ENCODE measurements at regions not wholly inside any gene's neighbourhood (a gene's known extent, or its start where the extent isn't known, plus 50 kb on each side); places are given as distances from the start of the nearest gene placed in this dataset.

DNA sequence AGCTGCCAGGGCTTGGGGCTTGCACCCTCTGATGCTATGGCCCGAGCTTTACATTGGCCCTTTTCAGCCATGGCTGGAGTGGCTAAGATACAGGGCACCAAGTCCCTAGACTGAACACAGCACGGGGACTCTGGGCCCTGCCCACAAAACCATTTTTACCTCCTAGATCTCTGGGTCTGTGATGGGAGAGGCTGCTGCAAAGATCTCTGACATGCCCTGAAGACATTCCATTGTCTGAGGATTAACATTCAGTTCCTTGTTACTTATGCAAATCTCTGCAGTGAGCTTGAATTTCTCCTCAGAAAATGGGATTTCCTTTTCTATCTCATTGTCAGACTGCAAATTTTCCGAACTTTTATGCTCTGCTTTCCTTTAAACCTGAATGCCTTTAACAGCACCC, 337.0 kb upstream of the SMC2 start:
- DNase-seq (ENCODE audit: low read depth in 2 of 2), result no peak

DNA sequence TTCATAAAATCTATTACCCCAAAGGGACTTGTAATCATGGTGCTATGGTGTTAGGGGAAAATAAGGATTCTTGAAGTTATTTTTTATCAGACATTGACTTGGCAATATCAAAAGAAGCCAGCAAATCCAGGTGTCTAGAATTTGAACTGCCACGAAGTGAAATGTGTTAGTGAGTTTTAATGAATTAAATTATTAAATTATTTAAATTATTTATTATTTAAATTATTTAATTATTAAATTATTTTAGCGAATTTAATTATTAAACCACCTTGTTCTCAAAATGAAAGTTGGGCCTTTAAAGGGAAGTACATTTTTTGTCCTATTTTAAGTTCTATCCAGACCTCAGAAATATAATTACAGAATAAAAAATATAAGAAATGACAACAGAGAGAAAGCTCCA, 332.6 kb upstream of the SMC2 start:
- no peak for DNase-seq (ENCODE audit: low read depth in 2 of 2)

DNA sequence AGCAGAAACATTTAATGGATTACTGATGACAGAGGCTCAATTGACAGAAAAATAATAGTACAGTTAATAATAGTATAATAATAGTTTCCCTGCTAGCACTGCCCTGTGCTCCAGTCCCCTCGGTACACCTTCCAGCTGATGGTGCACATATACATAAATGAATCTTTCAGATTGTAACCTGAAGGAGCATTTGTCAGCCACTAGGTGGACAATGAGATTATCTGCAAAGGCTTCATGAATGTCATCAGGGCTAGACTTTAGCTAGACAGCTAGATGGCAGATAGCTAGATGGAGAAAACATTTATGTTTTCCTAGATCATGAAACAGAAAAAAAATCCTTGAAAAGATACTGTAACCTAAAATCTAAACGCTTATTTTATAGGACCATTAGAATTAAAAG, 304.4 kb upstream of the SMC2 start:
- DNase-seq (ENCODE audit: low read depth in 2 of 2), result no peak

DNA sequence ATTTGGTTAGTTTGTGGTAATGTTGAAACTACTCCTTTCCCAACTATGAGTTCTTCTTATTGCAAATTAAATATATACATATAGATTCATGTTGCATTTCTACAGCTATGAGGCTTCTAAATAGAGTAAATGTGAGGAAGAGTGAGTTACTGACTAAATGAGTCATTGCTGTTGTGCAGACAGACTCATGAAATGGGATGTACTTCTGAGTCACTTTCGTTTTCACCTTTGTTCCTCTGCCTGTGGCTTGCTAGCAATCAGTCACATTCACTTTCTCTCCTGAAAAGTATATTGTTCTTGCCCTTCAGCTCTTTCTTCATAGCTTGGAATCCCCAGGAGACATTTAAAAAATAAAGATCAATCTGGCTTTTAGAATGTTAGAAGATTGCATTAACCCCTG, 295.5 kb upstream of the SMC2 start:
- DNase-seq (ENCODE audit: low read depth in 2 of 2), result no peak

DNA sequence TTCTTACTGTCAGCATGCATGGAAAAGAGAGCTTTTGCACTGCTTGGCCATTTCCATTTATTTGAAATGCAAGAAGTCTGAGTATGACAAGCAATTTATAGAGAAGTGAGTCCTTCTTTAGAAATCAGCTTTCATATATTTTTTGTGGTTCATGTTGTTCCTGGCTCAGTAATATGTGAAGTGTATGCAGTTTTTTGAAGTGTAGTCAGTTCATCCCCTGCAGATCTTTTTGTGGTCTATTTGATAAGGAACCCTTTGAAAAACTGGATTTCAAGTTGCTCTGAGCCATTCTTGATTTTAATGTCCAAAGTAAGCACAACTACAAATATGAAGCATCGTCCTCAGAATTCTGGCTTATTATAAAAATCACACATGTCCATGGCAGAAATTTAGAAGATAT, 294.1 kb upstream of the SMC2 start:
- DNase-seq (ENCODE audit: low read depth in 2 of 2), result no peak

DNA sequence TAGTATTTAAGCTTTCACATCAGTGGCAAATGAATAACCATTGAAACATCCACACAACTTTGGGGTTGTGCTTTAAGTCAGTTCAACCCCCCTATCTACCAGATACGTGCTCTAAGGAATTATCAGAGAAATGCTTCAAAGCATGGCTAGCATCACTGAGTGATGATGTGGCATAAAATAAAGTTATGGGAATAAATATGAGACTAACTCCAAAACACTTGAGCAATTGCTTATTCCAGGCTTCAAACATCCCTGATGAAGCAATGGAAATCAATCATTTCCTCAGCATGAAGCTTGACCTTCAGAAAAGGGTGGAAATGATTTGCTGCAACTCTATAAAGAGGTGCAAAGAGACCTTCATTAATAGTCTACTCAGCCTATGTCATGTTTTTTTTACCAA, 292.0 kb upstream of the SMC2 start:
- DNase-seq (ENCODE audit: low read depth in 2 of 2), result no peak

DNA sequence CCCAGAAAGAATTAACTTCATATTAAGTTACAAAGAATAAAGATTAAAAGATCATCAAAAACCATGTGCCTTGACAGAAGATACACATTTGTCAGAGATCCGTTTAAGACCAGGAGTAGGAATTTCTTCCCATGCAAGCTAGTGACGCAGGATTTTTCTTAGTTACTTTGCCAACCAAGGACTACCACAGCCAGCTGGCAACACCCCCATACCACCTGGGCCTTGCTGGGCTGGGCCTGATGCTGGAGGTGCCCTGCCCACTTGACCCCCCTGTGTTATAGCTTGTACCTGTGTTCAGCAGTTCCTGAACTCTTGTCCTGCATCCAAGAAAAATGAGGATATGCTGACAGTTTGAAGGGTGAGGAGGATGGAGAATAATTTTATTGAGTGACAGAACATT, 290.9 kb upstream of the SMC2 start:
- no peak for DNase-seq (ENCODE audit: low read depth in 2 of 2)

DNA sequence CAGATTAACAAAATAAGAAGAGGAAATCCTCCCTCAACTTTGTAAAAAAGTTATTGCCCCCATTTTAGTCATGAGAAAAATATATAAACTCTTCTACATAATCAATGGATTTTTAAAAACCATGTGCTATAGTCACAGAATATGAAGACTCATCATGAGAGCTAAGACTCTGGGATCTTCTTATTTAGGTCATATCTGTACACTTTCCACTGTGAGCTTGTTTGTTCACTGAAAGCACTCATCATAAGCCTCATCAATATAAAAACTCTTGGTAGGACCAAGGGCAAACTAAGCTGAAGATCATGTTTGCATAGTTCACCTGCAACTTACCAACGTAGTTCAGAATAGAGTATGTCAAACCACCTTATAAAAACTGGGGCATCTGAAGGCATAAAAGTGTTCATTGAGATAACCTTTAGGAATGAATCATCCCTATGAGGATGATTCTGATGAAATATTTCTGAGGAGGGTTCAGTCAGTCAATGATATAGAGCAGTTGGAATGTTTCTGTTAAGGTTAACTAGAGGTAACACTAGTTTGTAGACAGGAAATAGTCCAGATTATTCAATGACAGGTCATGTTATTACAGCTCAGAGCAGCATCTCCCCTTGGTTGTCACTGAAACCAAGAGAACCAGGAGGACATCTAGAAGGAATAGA, 289.9 kb upstream of the SMC2 start:
- no peak for DNase-seq (ENCODE audit: low read depth in 2 of 2)

DNA sequence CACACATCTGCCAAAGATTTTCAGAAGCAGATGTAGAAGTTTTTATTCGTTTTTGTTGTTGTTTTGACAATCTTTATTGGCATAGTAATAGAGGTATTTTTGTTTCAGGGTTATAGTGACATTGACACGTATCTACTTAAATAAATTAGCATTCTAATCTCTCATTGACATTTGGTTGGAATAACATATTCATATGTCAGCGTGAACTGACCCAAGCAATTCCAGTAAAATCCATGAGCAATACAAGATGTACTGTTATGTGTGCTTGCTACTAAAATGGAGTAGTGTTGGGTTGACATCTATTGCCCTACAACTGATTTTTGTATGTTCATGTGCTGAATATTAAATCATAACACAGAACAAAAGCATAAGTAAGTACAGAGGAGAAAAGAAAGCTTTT, 284.4 kb upstream of the SMC2 start:
- DNase-seq (ENCODE audit: low read depth in 2 of 2), result no peak

DNA sequence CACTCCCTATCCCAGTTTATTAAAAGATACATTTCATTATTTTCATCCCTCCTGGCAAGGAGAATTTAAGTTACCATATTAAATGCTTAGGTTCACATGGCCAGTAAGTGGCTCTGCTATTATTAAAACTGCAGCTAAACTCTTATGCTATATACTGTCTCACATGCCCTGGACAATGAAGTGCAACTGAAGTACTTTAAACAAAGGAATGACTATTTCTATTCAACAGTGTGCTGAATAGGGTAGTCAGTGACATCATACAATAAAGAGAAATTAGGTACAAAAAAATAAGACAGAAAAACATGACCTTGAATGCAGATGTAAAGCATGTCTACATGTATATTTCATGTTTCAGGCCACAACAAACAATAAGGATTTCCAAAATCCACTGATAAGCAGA, 282.6 kb upstream of the SMC2 start:
- no peak for DNase-seq (ENCODE audit: low read depth in 2 of 2)

DNA sequence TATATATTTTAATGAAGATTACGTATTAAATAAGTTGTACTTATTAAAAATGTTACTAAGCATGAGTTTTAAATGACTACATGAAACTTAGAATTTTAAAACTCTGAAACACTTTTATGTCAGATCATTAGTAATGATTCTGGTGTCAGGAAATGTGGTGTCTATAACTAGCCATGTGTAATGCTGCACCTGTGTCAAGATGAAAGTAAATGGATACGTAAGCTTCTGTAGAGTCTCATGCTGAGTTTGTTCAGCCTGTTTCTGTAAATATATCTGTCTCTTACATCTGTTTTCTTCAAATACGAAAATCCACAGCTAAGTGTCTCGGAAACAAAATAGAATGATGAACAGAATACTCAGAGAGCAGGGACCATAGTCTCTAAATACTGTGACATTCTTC, 278.0 kb upstream of the SMC2 start:
- no peak for DNase-seq (ENCODE audit: low read depth in 2 of 2)

DNA sequence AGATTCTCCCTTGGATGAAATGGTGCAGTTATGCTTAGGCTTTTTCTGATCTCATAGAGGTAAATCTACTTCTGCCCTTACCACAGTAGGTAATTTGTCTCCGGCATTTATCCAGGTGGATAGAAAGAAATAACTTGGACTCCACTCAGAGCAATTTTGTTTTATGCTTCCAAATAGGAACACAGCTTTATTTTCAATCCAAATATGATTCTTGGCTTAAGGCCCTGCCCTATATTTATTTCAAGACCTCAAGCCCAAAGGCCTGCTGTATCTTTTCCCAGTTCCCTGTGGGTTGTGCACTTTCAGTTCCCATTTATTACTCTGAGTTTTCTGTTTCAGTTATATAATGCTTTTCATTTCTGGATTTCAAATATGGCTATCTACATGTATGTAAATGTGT, 274.2 kb upstream of the SMC2 start:
- no peak for DNase-seq (ENCODE audit: low read depth in 2 of 2)

DNA sequence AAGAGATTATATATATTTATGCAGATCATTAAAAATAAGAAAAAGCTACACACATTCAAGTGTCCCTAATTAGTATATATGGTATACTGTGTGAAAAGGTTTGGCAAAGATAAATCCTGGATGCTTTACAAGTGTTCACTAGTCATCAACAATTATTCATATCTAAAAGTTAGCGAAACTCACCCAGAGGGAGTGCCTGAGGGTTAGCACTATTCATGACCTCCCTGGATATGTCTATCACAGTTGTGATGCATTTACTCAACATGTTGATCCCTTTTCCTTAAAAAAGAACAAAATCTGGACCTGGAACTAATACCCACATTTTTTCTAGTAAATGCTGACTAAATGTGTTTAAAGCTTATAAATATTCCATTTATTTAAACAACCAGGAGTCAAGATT, 273.0 kb upstream of the SMC2 start:
- no peak for DNase-seq (ENCODE audit: low read depth in 2 of 2)

DNA sequence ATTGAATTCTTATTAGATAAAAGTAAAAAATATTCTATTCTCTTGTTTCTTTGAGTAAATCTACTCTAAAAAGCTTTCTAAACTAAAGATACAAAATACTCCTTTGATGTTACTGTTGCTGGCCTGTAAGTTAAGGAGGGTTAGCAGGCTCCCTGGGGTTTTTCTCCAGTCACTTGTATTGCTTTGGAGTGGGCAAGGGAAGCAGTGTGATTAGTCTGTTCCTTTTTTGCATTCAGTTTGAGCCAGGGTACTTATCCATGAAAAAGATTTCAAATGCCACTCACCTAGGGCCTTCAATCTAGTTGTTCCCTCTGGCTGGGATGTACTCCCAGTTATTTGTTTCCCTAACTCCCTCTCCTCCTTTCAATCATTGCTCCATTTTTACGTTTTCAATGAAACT, 256.2 kb upstream of the SMC2 start:
- no peak for DNase-seq (ENCODE audit: low read depth in 2 of 2)

DNA sequence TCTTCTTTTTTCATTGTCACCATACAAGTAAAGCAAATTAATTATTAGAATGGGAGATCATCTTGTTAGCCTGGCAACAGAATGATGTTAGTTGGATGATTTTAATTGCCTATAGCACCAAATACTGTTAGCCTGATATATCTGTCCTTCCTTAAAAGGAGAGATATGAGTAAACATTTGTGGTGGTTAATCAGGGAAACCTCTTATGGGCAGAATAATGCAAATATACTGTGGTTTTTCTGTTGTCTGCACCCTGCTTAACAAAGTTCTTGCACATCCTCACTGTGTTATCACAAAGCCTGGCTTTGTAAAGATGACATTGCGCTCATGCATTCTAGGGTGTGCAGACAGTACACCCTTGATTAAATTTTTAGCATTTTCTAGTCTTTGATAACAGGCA, 254.9 kb upstream of the SMC2 start:
- DNase-seq (ENCODE audit: low read depth in 2 of 2), result no peak

DNA sequence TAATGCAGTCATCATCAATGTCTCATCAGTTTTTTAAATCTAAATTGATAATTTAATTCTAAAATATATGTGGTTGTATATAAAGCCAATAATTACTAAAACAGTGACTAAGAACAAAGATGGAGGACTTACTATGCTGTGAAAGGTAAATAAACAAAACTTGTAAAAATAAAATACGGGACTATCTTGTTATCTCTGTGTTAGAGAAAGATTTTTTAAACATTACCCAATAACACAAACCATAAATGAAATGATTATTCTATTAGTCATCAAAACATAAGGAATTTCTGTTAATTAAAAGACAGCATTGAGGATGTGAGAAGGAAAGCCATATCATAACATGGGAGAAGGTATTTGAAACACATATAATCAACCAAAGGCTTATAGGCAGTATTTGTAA, 226.2 kb upstream of the SMC2 start:
- no peak for DNase-seq (ENCODE audit: low read depth in 2 of 2)

DNA sequence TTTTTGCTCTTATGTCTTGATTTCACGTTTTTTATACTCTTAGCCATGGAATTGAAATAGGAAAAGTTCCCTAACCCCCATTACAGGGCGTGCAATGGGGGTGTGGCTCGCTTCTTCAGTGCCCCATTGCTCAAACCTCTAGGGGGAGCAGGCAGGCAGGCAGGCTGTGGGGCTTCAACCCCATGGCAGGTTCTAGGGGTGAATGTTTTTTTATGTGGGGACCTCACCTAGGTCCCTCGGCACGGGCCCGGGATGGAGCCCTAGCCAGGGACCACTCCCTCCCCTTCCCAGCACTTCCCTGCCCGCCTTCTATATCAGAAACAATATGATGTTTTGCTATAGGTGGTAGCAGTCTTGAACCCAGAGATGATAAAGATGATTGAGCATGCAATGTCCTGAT, 221.3 kb upstream of the SMC2 start:
- DNase-seq (ENCODE audit: low read depth in 2 of 2), result no peak

DNA sequence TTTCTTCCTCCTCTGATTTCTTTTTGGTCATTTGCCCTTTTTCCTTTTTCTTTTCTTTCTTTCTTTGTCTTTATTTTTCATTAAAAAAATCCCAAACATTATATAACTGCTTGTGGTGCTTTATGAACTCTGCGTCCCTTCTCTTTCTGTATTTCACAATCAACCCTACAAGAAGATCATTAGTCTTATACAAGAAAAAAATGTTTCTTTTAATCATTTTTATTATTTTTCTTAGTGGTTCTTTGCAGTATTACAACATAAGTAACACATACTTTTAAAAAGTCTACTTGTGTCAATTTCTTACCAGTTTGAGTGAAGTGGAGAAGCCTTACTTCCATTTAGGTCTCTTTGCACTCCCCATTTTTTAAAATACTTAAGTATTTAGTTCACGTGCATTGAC, 212.7 kb upstream of the SMC2 start:
- DNase-seq (ENCODE audit: low read depth in 2 of 2), result no peak

DNA sequence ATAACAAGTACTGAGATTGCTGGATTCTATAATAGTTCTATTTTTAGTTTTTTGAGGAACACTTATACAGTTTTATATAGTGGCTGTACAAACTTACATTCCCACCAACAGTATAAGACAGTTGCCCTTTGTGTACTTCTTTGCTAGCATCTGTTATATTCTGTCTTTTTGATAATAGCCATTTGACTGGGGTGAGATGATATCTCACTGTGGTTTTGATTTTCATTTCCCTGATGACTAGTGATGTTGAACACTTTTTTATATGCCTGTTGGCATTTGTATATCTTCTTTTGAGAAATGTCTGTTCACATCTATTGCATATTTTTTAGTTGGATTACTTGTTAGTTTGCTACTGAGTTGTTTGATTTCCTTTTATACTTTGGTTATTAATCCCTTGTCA, 204.1 kb upstream of the SMC2 start:
- DNase-seq (ENCODE audit: low read depth in 2 of 2), result no peak

DNA sequence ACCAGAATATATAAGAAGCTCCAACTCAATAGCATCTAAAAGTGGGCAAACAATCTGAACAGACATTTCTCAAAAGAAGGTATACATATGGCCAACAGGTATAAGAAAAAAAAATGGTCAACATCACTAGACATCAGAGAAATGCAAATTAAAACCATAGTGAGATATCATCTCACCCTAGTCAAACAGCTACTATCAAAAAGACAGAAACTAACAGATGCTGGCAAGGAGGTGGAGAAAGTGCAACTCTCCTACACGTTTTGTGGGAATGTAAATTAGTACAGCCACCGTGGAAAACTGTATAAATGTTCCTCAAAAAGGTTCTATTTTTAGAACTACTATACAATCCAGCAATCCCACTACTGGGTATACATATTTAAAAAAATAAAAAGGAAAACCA, 199.9 kb upstream of the SMC2 start:
- DNase-seq (ENCODE audit: low read depth in 2 of 2), result no peak

DNA sequence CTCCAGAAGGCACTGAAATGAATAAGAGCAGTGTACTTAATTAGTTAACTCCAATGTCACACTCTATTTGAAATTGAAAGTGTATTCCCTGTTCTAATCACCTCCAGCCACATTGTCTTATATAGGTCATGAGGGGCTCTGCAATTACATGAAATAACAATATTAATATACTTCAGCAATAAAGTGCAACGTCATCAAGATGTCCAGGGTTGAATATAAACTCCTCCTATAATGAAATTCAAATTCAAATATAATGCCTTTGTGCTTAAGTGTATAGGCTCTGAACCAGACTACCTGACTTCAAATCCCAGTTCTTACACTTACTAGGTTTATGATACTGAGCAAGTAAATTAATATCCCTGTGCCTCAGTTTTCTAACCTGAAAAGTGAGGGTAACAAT, 195.6 kb upstream of the SMC2 start:
- no peak for DNase-seq (ENCODE audit: low read depth in 2 of 2)

DNA sequence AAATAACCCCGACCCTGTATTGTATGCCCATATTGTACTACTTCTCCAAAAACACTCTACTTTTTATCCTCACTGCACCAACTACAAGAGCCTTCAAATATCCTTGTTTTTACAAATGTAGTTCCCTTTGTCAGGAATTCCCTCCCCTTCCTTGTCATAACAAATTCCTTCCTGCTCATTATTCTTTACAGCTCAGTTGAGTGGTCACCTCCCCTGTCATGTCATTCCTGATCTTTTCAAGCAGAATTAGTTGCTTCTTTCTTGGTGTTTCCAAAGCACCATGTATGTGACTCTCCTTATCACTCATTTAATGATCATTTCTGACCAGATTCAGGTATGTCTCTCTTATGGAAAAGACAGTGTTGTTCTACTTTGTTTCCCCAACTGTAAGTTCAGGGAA, 194.2 kb upstream of the SMC2 start:
- DNase-seq (ENCODE audit: low read depth in 2 of 2), result no peak

DNA sequence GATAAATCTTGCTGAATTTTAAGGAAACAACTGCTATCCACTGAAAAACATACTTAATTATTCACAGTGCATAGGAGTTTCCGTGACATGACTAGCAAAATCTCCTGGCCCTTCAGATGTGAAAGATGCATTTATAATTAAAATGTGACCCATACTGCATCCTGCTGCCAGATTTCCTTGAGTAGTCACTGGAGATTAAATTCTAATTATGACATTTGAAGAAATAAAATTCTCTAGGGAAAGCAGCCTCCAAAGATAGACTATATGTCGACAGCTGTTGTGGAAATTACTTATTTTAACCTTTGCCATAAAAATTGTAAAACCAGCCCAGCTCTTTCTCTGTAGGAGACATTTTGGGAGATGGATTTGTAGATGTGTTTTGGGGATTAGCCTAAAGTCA, 193.6 kb upstream of the SMC2 start:
- no peak for DNase-seq (ENCODE audit: low read depth in 2 of 2)

DNA sequence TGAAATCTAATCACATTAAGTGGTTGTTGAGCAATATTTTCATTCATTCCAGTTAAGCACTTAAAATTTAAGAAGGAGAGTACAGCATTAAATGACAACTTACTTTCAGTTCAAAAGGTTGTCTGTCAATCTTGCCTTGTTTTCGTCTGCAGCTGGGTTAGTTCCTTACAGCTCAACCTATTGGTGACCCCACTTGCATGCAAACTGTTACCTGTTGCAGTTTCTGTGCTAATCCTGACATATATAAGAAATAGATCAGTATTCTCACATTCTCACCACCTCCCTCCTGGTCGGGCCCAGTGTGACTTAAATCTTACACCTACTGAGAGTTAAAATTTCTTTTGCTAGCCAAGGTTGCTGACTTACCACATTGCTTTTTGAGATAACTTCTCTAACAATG, 191.8 kb upstream of the SMC2 start:
- no peak for DNase-seq (ENCODE audit: low read depth in 2 of 2)

DNA sequence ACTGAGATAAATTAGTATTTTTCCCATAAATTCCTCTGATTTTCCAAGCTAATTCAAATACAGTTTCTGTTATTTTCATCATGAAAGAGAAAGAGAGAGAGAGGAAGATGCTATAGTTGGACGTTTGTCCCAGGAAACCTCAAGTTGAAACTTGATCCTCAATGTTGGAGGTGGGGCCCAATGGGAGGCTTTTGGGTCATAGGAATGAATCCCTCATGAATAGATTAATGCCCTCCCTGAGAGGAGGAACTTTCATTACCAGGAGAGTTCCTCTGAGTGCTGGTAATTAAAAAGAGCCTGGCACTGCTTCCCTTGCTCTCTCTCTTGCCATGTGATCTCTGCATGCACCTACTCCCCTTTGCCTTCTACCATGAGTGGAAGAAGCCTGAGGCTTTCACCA, 189.9 kb upstream of the SMC2 start:
- no peak for DNase-seq (ENCODE audit: low read depth in 2 of 2)
